Colon (tissue), 2 donors: ENCODE measurements at regions not wholly inside any gene's neighbourhood (a gene's known extent, or its start where the extent isn't known, plus 50 kb on each side); places are given as distances from the start of the nearest gene placed in this dataset.
"Not testable (repeated sequence)": the region's sequence is repeated elsewhere in the genome, so short reads cannot be mapped to it uniquely, and the experiment has no call there.

Experiments used
- FAIRE-seq: peaks from 2 replicates; lab custom pipeline; 2012; peaks lifted over from hg19 to GRCh38; lab: Jason Lieb, UNC
- donor health status: control.
- donor health status: control.

- FAIRE-seq, result no peak
These were observed 685.0 kb downstream of the CETN3 start for GRCh38 chr5:89724379-89725095.

GRCh38 chr5:89723907-89724306, 685.6 kb downstream of the CETN3 start:
- FAIRE-seq, result no peak

- FAIRE-seq, result no peak
These were observed 687.0 kb downstream of the CETN3 start for GRCh38 chr5:89722538-89722937.

- no peak for FAIRE-seq
These were observed 687.6 kb downstream of the CETN3 start for GRCh38 chr5:89721931-89722330.

- no peak for FAIRE-seq
These were observed 688.2 kb downstream of the CETN3 start for GRCh38 chr5:89721353-89721752.

GRCh38 chr5:89712134-89712700, 697.3 kb downstream of the CETN3 start:
- FAIRE-seq, result no peak

GRCh38 chr5:89711526-89711925, 698.0 kb downstream of the CETN3 start:
- no peak for FAIRE-seq

GRCh38 chr5:89710006-89710405, 699.5 kb downstream of the CETN3 start:
- no peak for FAIRE-seq

GRCh38 chr5:89707891-89708290, 701.7 kb downstream of the CETN3 start:
- no peak for FAIRE-seq

GRCh38 chr5:89706731-89707130, 702.8 kb downstream of the CETN3 start:
- FAIRE-seq, result no peak

- no peak for FAIRE-seq
These were observed 705.7 kb downstream of the CETN3 start for GRCh38 chr5:89703817-89704216.

GRCh38 chr5:89698028-89698427, 711.5 kb downstream of the CETN3 start:
- no peak for FAIRE-seq

- no peak for FAIRE-seq
These were observed 712.0 kb downstream of the CETN3 start for GRCh38 chr5:89697581-89697980.

- FAIRE-seq, result no peak
These were observed 714.2 kb downstream of the CETN3 start for GRCh38 chr5:89695371-89695770.

- FAIRE-seq, result no peak
These were observed 715.5 kb downstream of the CETN3 start for GRCh38 chr5:89694026-89694550.

- FAIRE-seq, result no peak
These were observed 719.2 kb downstream of the CETN3 start for GRCh38 chr5:89690331-89690730.

- no peak for FAIRE-seq
These were observed 723.3 kb downstream of the CETN3 start for GRCh38 chr5:89686081-89686765.

GRCh38 chr5:89676634-89677033, 732.9 kb downstream of the CETN3 start:
- FAIRE-seq, result no peak

GRCh38 chr5:89673019-89673418, 736.5 kb downstream of the CETN3 start:
- FAIRE-seq, result no peak

GRCh38 chr5:89668821-89669220, 740.7 kb downstream of the CETN3 start:
- FAIRE-seq, result no peak

GRCh38 chr5:89662499-89662898, 747.1 kb downstream of the CETN3 start:
- no peak for FAIRE-seq

GRCh38 chr5:89638871-89639270, 755.9 kb upstream of the MEF2C start:
- FAIRE-seq, result no peak

GRCh38 chr5:89634176-89634575, 751.2 kb upstream of the MEF2C start:
- FAIRE-seq, result not testable (repeated sequence)
